MCF 10A (cell line): ENCODE measurements at regions not wholly inside any gene's neighbourhood (a gene's known extent, or its start where the extent isn't known, plus 50 kb on each side); places are given as distances from the start of the nearest gene placed in this dataset.

ENCODE experiments used
- BruUV-seq: library from RNA; stranded (reverse); fragments of 400-500 nt; replicated peaks from 2 replicates; lab custom pipeline; 2021; lab: Mats Ljungman, UMichigan
- CTCF ChIA-PET: fragments of 300-600 bp; sonication (Branson Sonifier 250); formaldehyde crosslinking; extraction: SDS; loops from one replicate; lab custom pipeline; 2021; ENCODE audit warnings: antibody characterized with exemption, inconsistent platforms; lab: Yijun Ruan, JAX
- POLR2A ChIA-PET: fragments of 300-600, 350-650 bp; sonication (Branson Sonifier 250); formaldehyde crosslinking; extraction: SDS; loops from one replicate; lab custom pipeline; 2020; ENCODE audit warnings: antibody characterized with exemption, inconsistent platforms; lab: Yijun Ruan, JAX
- DNase-seq: peaks from one replicate; pipeline ENCODE4 v3.0.0-alpha.2; 2018; ENCODE audit not compliant: unreplicated experiment
- H3K27ac Mint-ChIP-seq: one replicate; pipeline ENCODE4 v1.8.0; 2022; ENCODE audit warnings: mild to moderate bottlenecking, low read depth, mixed read lengths; ENCODE audit not compliant: unreplicated experiment
- H3K27me3 Mint-ChIP-seq: one replicate; pipeline ENCODE4 v1.8.0; 2022; ENCODE audit warnings: mixed read lengths; ENCODE audit not compliant: insufficient read depth, unreplicated experiment
- H3K36me3 Mint-ChIP-seq: one replicate; pipeline ENCODE4 v1.8.0; 2022; ENCODE audit warnings: mild to moderate bottlenecking, moderate library complexity, mixed read lengths; ENCODE audit not compliant: insufficient read depth, unreplicated experiment
- H3K4me1 Mint-ChIP-seq: one replicate; pipeline ENCODE4 v1.8.0; 2022; ENCODE audit warnings: mixed read lengths; ENCODE audit not compliant: insufficient read depth, unreplicated experiment
- H3K4me3 Mint-ChIP-seq: one replicate; pipeline ENCODE4 v1.8.0; 2022; ENCODE audit warnings: mild to moderate bottlenecking, moderate library complexity, mixed read lengths; ENCODE audit not compliant: unreplicated experiment
- H3K9me3 Mint-ChIP-seq: one replicate; pipeline ENCODE4 v1.8.0; 2022; ENCODE audit warnings: mixed read lengths; ENCODE audit not compliant: unreplicated experiment
- CTCF ChIP-seq: fragments of 200-600 bp; IDR thresholded peaks from one replicate; pipeline ENCODE4 v1.8.0; 2022; ENCODE audit warnings: antibody characterized with exemption, mild to moderate bottlenecking; ENCODE audit not compliant: unreplicated experiment
- intact Hi-C: fragments of 100-400 bp; cut with micrococcal nuclease; formaldehyde crosslinking; loops from 2 replicates; pipeline ENCODE4 v1.14.1; 2022

GRCh38 chr6:105695461-105695860 is 292.6 kb upstream of the PREP start:
- H3K27ac Mint-ChIP-seq: no peak overlapping the region
- no peak overlapping the region for H3K4me3 Mint-ChIP-seq
- DNase-seq: no peak
- no TSS peak for BruUV-seq
- intact Hi-C loops: no loop called here
- H3K9me3 Mint-ChIP-seq: no peaks in the 10 kb centered on the region
- H3K36me3 Mint-ChIP-seq: no peaks in the 10 kb centered on the region
- ChIA-PET CTCF (no interaction called here), POLR2A (interaction anchor here (1.1 kb wide), 1 partner anchor 31 kb away, joined by 3 read pairs; no protein-coding TSS in a partner anchor)
- TF ChIP-seq CTCF: no peak
- no peaks in the 10 kb centered on the region for H3K27me3 Mint-ChIP-seq
- no peaks in the 10 kb centered on the region for H3K4me1 Mint-ChIP-seq

- no peak for DNase-seq
- BruUV-seq: no TSS peak
- no peak for TF ChIP-seq CTCF
- H3K27ac Mint-ChIP-seq: no peak overlapping the region
- CTCF ChIA-PET: interaction anchor here (0.6 kb wide), 1 partner anchor 241 kb away, joined by 4 read pairs; no protein-coding TSS in a partner anchor
- no peaks in the 10 kb centered on the region for H3K4me1 Mint-ChIP-seq
- no peaks in the 10 kb centered on the region for H3K36me3 Mint-ChIP-seq
- no peak overlapping the region for H3K4me3 Mint-ChIP-seq
- peaks cover 6% of the 10 kb centered on the region for H3K9me3 Mint-ChIP-seq
- POLR2A ChIA-PET: interaction anchor here (0.7 kb wide), 1 partner anchor 69 kb away, joined by 3 read pairs; no protein-coding TSS in a partner anchor
- intact Hi-C loops: no loop called here
- H3K27me3 Mint-ChIP-seq: no peaks in the 10 kb centered on the region
Measured at GRCh38 chr6:105692613-105693215, 289.8 kb upstream of the PREP start.

GRCh38 chr6:105691971-105692370 is 289.1 kb upstream of the PREP start:
- no peak for TF ChIP-seq CTCF
- CTCF ChIA-PET: interaction anchor here (0.6 kb wide), 2 partner anchors 160 to 240 kb away, joined by 3 to 4 read pairs; no protein-coding TSS in a partner anchor
- Mint-ChIP-seq H3K9me3 (peaks cover 6% of the 10 kb centered on the region), H3K36me3 (peaks cover 2% of the 10 kb centered on the region), H3K27ac (no peak overlapping the region), H3K27me3 (no peaks in the 10 kb centered on the region), H3K4me3 (no peak overlapping the region), H3K4me1 (no peaks in the 10 kb centered on the region)
- BruUV-seq: no TSS peak
- intact Hi-C loops: no loop called here
- DNase-seq: no peak
- POLR2A ChIA-PET: interaction anchor here (0.7 kb wide), 1 partner anchor 68 kb away, joined by 3 read pairs; no protein-coding TSS in a partner anchor

- Mint-ChIP-seq H3K4me1 (no peaks in the 10 kb centered on the region), H3K36me3 (peaks cover 6% of the 10 kb centered on the region), H3K27ac (no peak overlapping the region), H3K27me3 (no peaks in the 10 kb centered on the region), H3K4me3 (no peak overlapping the region), H3K9me3 (peaks cover 6% of the 10 kb centered on the region)
- TF ChIP-seq CTCF: no peak
- intact Hi-C loops: no loop called here
- ChIA-PET CTCF (no interaction called here), POLR2A (interaction anchor here (0.6 kb wide), 1 partner anchor 34 kb away, joined by 4 read pairs; no protein-coding TSS in a partner anchor)
- BruUV-seq: no TSS peak
- no peak for DNase-seq
Measured at GRCh38 chr6:105691081-105691480, 288.2 kb upstream of the PREP start.
